PC-9 (cell line): ENCODE measurements at regions not wholly inside any gene's neighbourhood (a gene's known extent, or its start where the extent isn't known, plus 50 kb on each side); places are given as distances from the start of the nearest gene placed in this dataset.

Experiments
- BruUV-seq: library from RNA; stranded (reverse); fragments of 400-500 nt; replicated peaks from 2 replicates; lab custom pipeline; 2021; lab: Mats Ljungman, UMichigan
- CTCF ChIA-PET: fragments of 300-600 bp; sonication (Branson Sonifier 250); formaldehyde crosslinking; loops from one replicate; lab custom pipeline; 2022; ENCODE audit warnings: antibody characterized with exemption; lab: Charles Lee
- POLR2A ChIA-PET: fragments of 300-600 bp; sonication (Branson Sonifier 250); formaldehyde crosslinking; loops from one replicate; lab custom pipeline; 2022; ENCODE audit warnings: antibody characterized with exemption; ENCODE audit not compliant: unreplicated experiment; lab: Charles Lee
- DNase-seq, 2 experiments: peaks; one replicate each; pipeline versions ENCODE4 v3.0.0 to v3.0.0-alpha.2; 2015 to 2022; ENCODE audit warnings: mixed read lengths in 1 of 2
- H2AFZ ChIP-seq: fragments of 200-600 bp; sonication (generic); 2 replicates; pipeline ENCODE4 v1.8.1; 2017; ENCODE audit warnings: antibody characterized with exemption
- H3F3A ChIP-seq: fragments of 200-600 bp; sonication (generic); 2 replicates; pipeline ENCODE4 v1.8.1; 2017; ENCODE audit warnings: antibody characterized with exemption, mild to moderate bottlenecking, low read depth; ENCODE audit not compliant: insufficient read depth
- H3K27ac ChIP-seq: fragments of 200-600 bp; sonication (generic); 2 replicates; pipeline ENCODE4 v1.6.1; 2016; ENCODE audit warnings: mixed run types
- H3K27me3 ChIP-seq: fragments of 200-600 bp; sonication (generic); 2 replicates; pipeline ENCODE4 v1.6.1; 2016; ENCODE audit warnings: low read depth, mixed run types; ENCODE audit not compliant: insufficient read depth
- H3K36me3 ChIP-seq: fragments of 200-600 bp; sonication (generic); 2 replicates; pipeline ENCODE4 v1.6.1; 2016; ENCODE audit warnings: low read depth, mixed run types
- H3K4me1 ChIP-seq: fragments of 200-600 bp; sonication (generic); replicated peaks from 2 replicates; pipeline ENCODE4 v1.6.1; 2016; ENCODE audit warnings: mixed run types; ENCODE audit not compliant: insufficient read depth
- H3K4me2 ChIP-seq: fragments of 200-600 bp; sonication (generic); 2 replicates; pipeline ENCODE4 v1.6.1; 2017; ENCODE audit warnings: mixed run types
- H3K4me3 ChIP-seq: fragments of 200-600 bp; sonication (generic); 2 replicates; pipeline ENCODE4 v1.6.1; 2016; ENCODE audit warnings: mixed run types
- H3K79me2 ChIP-seq: fragments of 200-600 bp; sonication (generic); 2 replicates; pipeline ENCODE4 v1.6.1; 2017; ENCODE audit warnings: low read depth, mixed run types
- H3K9me2 ChIP-seq: fragments of 200-600 bp; sonication (generic); 2 replicates; pipeline ENCODE4 v1.8.1; 2017; ENCODE audit warnings: mild to moderate bottlenecking; ENCODE audit not compliant: insufficient read depth
- H3K9me3 ChIP-seq: fragments of 200-600 bp; sonication (generic); 2 replicates; pipeline ENCODE4 v1.8.1; 2016; ENCODE audit warnings: low read depth; ENCODE audit not compliant: insufficient read depth
- H4K20me1 ChIP-seq: fragments of 200-600 bp; sonication (generic); 2 replicates; pipeline ENCODE4 v1.8.1; 2017; ENCODE audit not compliant: insufficient read depth
- CTCF ChIP-seq: fragments of 200-600 bp; sonication (generic); conservative IDR thresholded peaks from 2 replicates; pipeline ENCODE4 v1.6.1; 2017; ENCODE audit warnings: mixed run types, antibody characterized with exemption, mild to moderate bottlenecking, moderate library complexity
- EZH2 ChIP-seq: fragments of 200-600 bp; sonication (generic); IDR thresholded peaks from 2 replicates; pipeline ENCODE4 v1.8.0; 2017; ENCODE audit warnings: antibody characterized with exemption, low read depth
- intact Hi-C: fragments of 100-400 bp; cut with micrococcal nuclease; formaldehyde crosslinking; loops from one replicate; pipeline ENCODE4 v1.10.0; 2022; ENCODE audit not compliant: unreplicated experiment

- Histone ChIP-seq H3K27me3 (no peaks in the 10 kb centered on the region), H3F3A (no peaks in the 10 kb centered on the region), H3K4me2 (no peak overlapping the region), H3K9me3 (no peaks in the 10 kb centered on the region), H3K36me3 (no peaks in the 10 kb centered on the region), H4K20me1 (no peaks in the 10 kb centered on the region), H3K79me2 (no peaks in the 10 kb centered on the region), H3K9me2 (no peaks in the 10 kb centered on the region), H3K27ac (no peak overlapping the region), H3K4me3 (no peak overlapping the region), H3K4me1 (no peaks in the 10 kb centered on the region), H2AFZ (no peak overlapping the region)
- no peak for DNase-seq
- CTCF ChIA-PET, result no interaction called here
- BruUV-seq, result no TSS peak
- intact Hi-C loops, result no loop called here
- TF ChIP-seq EZH2, result no peak
- no peak for TF ChIP-seq CTCF
- POLR2A ChIA-PET, result no interaction called here
Measured at GRCh38 chr5:105639068-105639467, 2031.7 kb downstream of the EFNA5 start.

- Histone ChIP-seq H3K4me2 (no peak overlapping the region), H3K79me2 (no peaks in the 10 kb centered on the region), H3K27ac (no peak overlapping the region), H4K20me1 (no peaks in the 10 kb centered on the region), H3K4me3 (no peak overlapping the region), H3K36me3 (no peaks in the 10 kb centered on the region), H3K27me3 (no peaks in the 10 kb centered on the region), H3F3A (no peaks in the 10 kb centered on the region), H3K9me3 (no peaks in the 10 kb centered on the region), H3K4me1 (no peaks in the 10 kb centered on the region), H2AFZ (no peak overlapping the region), H3K9me2 (no peaks in the 10 kb centered on the region)
- TF ChIP-seq EZH2 (no peak), CTCF (no peak)
- DNase-seq, result no peak
- BruUV-seq, result no TSS peak
- intact Hi-C loops, result no loop called here
- CTCF ChIA-PET, result no interaction called here
- POLR2A ChIA-PET, result no interaction called here
Measured at GRCh38 chr5:105638437-105638836, 2032.3 kb downstream of the EFNA5 start.

- Histone ChIP-seq H3K4me2 (no peak overlapping the region), H3K9me3 (no peaks in the 10 kb centered on the region), H3K4me1 (no peaks in the 10 kb centered on the region), H3K4me3 (no peak overlapping the region), H3K36me3 (no peaks in the 10 kb centered on the region), H3F3A (no peaks in the 10 kb centered on the region), H3K79me2 (no peaks in the 10 kb centered on the region), H3K27me3 (no peaks in the 10 kb centered on the region), H2AFZ (0 out of 2 replicates have a peak overlapping the region, but pooled peaks have one; percentile 39), H3K27ac (no peak overlapping the region), H3K9me2 (no peaks in the 10 kb centered on the region), H4K20me1 (no peaks in the 10 kb centered on the region)
- no peak for DNase-seq
- ChIA-PET CTCF (no interaction called here), POLR2A (no interaction called here)
- intact Hi-C loops, result no loop called here
- TF ChIP-seq EZH2 (no peak), CTCF (no peak)
- no TSS peak for BruUV-seq
Measured at GRCh38 chr5:105632043-105632442, 2038.7 kb downstream of the EFNA5 start.
